Transverse colon (tissue), 4 donors: ENCODE measurements at regions not wholly inside any gene's neighbourhood (a gene's known extent, or its start where the extent isn't known, plus 50 kb on each side); places are given as distances from the start of the nearest gene placed in this dataset.

Experiments used
- CTCF ChIP-seq, 5 experiments: fragments of 200-600 bp in 3 of 5; fragments of 450-650 bp in 2 of 5; sonication (generic) in 3 of 5; IDR thresholded peaks; 1 replicate in 2 of 5; 2 replicates in 3 of 5; pipeline ENCODE4 v1.5.1; 2016 to 2017; ENCODE audit warnings: antibody characterized with exemption in 5 of 5, inconsistent platforms in 3 of 5, mild to moderate bottlenecking in 2 of 5, moderate library complexity in 1 of 5
- EP300 ChIP-seq: sonication (generic); formaldehyde crosslinking; IDR thresholded peaks from one replicate; pipeline ENCODE4 v1.6.1; 2017; ENCODE audit warnings: antibody characterized with exemption, low read depth
- POLR2A ChIP-seq: fragments of 450-650 bp; IDR thresholded peaks from one replicate; pipeline ENCODE4 v1.6.1; 2016; ENCODE audit warnings: antibody characterized with exemption, mild to moderate bottlenecking, moderate library complexity
- POLR2AphosphoS5 ChIP-seq, 3 donors: sonication (generic); formaldehyde crosslinking; IDR thresholded peaks; one replicate each; pipeline ENCODE4 v1.6.1; 2016; ENCODE audit warnings: antibody characterized with exemption in 3 of 3

GRCh38 chr15:60179786-60180391 is 175.8 kb downstream of the FOXB1 start:
- TF ChIP-seq CTCF (IDR thresholded peaks at IDR 0.05) (peak; percentile 61 to 79 (median 74)), POLR2A (no peak), EP300 (no peak), POLR2AphosphoS5 (IDR thresholded peaks at IDR 0.05) (no peak)
